Hepatic stellate cell (primary cell): ENCODE measurements at regions not wholly inside any gene's neighbourhood (a gene's known extent, or its start where the extent isn't known, plus 50 kb on each side); places are given as distances from the start of the nearest gene placed in this dataset.
"Not testable (repeated sequence)": the region's sequence is repeated elsewhere in the genome, so short reads cannot be mapped to it uniquely, and the experiment has no call there.

Experiments used
- DNase-seq: peaks from one replicate; pipeline ENCODE4 v3.0.0; 2011; ENCODE audit warnings: low spot score

DNA sequence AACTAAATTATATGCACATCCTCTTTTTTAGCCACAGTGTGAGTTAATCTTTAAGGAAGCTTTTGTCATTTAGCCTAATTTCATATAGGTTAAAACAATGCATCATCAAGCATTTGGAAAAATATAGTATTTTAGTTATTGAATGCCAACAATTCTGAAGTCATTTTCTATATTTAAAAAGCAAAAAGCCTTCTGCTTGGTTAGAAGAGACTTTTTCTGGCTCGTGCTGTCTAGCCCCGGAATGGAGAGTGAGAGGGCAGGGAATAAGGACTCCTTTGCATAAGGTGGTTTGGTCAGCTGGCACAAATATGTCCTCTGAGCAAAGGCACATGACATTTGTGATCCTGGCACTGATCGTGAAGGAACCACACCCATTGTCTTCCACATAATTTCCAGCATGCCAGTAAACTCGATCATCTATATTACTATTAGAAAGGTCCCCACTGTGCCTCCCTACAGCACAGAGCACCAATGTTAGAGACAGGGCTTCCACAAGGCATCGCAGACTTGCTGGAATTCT, 393.7 kb upstream of the INTU start:
- no peak for DNase-seq

DNA sequence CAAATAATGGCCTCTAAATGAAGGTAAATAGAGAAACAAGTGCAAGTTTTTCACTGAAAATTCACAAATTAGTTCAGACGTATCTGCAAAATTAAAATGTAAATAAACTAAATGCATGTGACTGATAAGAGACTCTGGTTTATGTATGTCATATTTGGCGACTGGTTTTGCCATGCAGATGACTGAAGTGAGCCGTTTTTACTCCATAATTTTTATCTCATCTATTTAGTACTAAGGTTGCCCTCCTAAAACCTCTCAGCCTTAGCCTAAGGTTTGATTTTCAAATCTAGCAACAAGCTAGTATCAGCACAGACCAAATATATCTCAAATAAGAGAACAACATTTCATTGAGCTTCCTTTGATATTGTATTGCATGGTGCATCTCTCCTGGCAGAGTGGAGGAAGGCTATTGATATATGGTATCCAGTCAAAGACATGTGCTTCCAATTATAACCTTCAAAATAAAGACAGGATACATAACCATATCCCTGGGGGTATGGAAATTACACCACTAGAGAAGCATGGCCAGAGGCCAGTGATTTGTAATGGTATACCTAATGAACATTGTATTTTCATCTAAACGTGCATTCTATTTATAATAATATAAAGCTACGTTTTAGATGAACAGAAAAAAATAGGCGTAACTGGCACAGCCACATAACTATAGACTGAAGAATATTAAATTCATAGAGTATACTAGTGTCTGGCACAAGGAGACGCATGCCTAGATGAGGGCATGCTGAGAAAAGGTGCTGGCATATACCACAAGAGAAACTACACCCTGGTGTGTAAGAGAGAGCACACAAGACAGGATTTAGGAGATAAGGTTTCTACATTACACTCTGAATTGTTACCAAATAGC, 392.6 kb upstream of the INTU start:
- no peak for DNase-seq

DNA sequence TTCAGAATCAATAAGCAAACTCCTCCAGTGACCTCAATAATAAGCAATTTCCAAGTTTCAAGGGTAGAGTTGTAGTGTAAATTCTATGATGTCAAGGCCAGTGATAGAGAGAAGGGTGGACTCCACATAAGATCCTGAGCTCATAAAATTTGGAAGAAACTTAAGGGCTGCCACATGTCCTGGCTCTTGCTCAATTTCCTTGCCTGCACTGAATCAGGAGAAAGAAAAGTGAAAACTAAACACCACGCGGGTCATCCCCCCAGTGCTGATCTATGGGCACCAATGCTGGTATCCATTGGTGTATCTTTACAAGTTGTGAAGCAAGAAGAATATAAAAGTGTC, 392.0 kb upstream of the INTU start:
- DNase-seq = no peak

DNA sequence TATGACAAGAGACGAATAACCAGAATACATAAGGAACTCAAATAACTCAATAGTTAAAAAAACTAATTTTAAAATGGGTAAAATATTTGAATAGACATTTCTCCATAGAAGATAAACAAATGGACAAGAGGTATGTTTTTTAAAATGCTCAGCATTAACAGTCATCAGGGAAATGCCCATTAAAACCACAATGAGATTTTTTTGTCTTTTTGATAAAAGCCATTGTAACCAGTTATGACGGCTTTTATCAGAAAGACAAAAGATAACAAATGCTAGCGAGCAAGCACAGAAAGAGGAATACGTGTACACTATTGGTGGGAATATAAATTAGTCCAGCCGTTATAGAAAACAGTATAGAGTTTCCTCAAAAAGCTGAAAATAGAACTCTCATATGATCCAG, 388.2 kb upstream of the INTU start:
- DNase-seq = no peak

DNA sequence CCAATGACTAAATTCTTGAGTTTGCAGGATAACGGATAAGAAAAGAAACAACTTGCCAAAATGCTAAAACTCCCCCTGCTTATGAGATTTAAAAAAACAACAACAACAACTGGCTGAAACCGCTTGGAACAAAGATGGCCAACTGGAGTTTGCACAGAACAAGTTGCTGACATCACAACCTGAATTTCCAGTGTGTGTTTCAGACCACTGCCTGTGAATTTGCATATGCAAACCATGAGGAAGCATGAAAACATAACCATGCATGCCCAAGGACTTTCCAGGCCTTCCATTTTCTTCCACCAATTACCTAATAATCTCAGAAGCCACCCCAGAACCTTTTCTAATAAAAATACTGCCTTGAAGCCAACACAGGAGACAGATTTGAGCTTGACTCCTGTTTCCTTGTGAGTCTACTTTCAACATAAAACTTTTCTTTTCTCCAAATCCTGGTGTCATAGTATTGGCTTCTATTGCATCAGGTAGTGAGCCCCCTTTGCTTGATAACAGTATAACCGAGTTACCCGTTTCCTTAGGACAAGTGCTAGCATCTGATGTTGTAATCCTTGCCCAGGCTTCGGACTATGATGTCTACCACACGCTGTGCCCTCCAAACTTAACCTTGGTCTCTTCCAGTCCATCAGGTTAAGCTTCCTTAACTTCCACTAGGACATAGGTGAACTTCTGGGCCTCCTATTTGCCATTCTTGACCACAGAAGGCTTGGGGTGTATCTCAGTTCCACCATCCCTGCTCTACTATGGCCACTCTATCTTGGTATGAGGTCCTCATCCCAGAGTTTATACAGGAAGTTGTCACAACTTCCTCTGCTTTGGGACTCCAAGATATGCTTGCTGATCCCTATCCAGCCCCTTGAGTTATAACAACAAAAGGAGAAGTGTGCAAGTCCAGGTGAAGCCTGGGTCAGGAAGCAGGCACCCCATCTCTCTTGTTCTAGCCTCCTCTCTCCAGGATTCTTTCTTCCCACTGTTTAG, 385.5 kb upstream of the INTU start:
- DNase-seq = no peak

DNA sequence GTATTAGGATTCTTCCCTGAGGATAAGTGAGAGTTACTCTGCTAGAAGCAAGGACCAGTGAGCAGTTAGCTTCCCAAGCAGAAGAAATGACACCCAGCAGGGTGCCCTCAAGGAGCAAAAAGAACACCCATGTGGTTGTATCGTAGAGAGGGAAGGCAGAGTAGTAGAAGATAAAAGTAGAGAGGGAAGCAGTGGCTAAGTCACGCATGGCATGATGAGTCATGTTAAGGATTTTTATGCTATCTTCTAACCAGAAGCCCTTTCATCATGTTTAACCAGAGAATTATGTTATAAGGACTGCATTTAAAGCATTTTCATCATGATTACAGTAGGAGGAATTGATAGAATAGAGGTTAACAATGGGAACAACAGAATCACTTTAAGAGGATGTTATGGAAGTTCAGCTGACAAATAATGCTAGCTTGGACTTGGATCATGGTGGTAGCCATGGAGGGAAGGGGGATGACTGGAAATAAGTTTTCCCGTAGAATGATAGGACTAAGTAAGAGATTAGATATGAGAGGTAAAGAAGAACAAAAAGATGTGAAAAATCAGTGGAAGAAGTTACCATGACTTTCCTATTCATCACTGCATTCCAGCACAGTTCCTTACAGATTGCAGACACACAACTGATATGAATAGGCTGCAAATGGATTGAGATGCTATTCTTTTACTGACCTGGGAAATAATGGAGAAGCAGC, 383.5 kb upstream of the INTU start:
- DNase-seq = no peak

DNA sequence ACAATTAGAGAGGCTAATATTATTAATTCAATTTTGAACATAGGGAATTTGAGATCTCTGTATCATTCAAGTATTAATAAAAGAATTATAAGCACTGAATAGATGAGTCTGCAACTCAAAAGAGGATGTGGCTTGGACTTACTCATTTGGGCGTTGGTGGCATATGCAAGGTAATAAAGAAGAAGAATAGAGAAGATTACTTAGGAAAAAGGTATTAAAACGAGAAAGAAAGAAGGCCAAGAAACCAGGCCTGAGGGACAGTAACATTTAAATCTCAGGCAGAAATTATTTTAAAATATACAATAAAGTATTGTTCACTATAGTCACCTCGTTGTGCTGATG, 383.0 kb upstream of the INTU start:
- DNase-seq = no peak

DNA sequence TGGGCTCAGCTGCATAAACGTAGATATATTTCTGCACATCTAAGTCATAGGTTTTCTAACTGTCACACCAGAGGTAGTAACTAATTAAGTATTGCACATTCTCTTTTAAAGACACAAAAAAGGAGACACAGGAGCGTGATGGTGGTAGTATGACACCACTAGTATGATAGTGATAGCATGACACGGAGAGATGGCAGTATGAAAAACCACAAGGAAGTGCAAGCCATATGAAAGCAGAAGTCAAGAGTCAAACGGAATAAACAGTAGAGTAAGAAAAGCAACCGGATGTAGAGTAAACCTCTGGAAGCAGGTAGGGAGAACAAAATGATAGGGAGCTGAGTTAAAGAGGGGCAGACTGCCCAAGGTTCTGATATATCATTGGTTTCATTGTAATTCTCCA, 382.2 kb upstream of the INTU start:
- DNase-seq = no peak

DNA sequence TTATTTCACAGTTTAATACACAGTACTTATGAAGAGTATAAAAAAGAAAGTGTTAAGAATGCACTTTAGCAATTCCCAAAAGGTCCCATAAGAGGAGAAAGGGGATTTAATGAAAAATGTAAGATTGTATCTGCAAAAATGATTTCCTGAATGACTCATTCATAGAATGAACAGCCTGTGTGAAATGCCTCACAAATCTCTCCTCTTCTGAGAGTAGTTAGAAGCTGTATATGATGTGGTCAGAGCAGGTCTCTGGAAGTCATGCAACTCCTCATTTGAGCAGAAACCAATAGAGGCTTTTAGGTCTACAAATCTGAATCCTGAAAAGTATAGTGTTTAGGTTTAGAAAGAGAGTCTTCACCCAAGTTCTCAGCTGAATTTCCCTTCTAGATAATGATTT, 381.3 kb upstream of the INTU start:
- no peak for DNase-seq

DNA sequence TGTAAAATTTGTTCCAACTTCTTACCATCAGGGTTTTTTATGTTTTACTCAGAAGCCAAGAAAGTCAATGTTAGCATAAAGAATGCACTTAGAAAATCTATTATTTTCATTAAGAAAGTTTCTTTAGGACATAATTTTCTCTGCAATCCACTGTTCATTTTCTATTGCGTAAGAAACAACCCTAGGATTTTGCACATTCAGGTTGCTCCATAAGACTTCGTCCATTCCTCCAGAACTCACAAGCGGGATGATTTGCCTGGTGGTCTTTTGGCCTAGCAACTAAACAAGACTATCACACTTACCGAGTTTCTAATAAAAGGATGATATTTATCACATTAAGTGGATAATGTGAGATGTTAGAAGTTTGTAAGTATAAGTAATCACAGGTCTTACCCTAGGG, 376.3 kb upstream of the INTU start:
- no peak for DNase-seq

DNA sequence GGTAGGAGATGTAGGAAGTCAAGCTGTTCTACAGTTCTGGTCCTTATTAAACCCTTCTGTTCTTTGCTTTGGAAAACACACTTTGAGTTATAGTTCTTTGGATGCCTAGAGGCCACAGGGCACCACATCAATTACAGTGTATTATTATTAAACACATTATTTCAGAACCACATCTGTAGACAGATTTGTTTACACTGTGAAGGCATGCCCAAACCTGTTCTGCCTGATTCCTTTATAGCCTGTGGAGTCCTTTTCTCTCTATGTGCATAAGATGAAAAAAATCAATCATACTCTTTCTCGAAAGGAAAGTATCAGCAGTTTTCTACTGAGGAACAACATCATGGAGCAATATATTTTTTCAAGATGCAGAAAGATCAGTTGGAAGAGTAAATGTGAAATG, 371.3 kb upstream of the INTU start:
- DNase-seq = no peak

DNA sequence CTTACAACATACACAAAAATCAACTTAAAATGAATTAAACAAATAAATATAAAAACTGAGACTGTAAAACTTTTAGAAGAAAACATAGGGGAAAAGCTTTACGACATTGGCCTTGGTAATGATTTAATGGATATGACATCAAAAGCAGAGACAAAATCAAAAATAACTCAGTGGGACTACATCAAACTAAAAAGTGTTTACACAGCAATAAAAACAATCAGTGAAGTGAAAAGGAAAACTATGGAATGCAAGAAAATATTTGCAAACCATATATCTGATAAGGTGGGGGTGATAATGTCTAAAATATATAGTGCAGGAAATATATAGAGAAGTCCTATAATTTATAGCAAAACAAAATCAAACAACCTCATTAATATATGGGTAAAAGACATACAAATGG, 364.4 kb upstream of the INTU start:
- DNase-seq = no peak

DNA sequence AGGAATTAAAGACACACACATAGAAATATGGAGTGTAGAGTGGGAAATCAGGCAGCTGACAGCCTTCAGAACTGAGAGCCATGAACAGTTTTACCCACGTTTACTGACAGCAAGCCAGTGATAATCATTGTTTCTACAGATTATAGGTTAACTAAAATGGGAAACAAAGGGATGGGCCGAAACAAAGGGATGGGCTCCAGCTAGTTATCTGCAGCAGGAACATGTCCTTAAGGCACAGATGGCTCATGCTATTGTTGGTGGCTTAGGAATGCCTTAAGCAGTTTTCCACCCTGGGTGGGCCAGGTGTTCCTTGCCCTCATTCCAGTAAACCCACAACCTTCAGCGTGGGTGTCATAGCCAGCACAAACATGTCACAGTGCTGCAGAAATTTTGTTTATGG, 355.7 kb upstream of the INTU start:
- DNase-seq = not testable (repeated sequence)

DNA sequence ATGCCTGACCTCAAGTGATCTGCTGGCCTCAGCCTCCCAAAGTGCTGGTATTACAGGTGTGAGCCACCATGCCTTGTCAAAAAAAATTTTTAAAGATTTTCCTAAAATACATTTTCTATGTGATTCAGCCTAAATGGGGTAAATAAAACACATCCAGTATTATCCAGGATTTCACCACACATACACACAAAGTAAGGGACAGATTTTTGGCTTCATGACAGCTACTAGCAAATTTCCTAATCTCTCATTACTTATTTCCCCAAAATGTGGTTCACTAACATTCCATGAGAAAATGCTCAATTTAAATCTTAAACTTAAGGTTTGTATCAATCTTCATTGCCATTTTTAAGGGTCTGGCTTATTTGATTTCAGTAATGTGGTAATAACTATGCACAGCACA, 348.5 kb upstream of the INTU start:
- DNase-seq = no peak

DNA sequence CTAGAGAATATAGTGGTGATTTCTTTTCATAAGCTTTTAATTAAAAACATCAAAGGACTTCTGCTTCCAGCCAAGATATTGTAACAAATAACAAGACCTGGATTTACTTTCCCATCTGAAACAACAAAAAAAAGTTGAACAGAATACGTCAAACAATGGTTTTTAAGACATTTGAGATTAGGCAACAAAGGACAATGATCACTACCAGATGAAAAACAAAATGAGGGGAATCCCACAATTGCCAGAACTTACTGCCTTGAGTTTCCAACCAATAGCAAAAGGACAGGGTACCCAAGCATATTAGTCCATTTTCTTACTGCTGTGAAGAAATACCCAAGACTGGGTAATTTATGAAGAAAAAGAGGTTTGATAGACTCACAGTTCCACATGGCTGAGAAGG, 341.4 kb upstream of the INTU start:
- no peak for DNase-seq

DNA sequence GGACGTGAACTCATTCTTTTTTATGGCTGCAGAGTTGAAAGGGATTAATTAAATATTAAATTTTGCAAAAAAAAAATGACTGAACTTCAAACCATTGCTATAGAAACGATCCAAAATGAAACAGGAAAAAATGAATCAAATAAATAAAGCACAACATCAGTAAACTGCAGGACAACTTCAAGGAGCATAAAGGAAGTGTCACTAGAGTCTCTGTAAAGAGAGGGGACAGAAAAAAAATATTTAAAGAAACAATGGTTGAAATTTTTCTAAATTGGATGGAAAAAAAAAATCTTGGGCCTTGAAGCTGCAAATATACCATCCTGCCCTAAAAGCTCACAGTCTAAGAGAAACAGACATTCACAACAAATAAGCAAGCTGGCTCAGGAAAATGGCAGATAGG, 339.3 kb upstream of the INTU start:
- DNase-seq = no peak

DNA sequence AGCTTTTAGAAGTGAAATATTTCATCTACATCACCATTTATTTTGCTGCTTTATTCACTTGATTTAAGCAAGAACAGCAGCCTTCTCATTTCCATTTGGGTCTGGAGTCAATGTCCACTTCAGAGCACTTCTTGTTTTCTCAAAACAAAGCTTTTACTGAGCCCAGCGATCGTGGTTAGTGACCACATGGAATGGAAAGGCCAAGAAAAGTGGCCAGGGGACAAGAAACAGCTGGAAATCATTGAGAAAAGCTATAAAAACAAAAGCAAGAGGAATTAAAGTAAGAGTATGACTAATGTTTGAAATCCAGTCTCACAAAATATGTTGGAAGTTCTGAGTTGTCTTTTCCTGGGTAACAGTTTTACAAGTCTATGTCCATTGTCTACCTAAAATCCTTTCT, 328.4 kb upstream of the INTU start:
- DNase-seq = no peak

DNA sequence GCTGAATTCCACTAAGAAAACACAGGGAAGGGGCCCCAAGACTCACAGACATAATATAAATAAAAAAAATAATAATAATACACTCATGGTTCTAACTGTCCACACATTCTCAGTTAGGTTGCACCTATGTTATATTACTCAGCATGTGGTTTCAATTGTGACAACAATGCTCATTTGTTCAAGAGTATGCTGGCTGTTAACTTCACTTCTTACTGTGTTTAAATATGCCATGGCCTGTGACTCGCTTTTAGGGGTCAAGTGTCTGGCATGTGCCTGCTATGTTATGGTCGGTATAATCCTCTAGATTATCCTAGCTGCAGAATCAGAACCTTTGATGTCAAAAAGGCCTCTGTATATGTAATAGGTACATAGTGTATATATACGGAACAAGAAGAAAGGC, 324.8 kb upstream of the INTU start:
- DNase-seq = no peak

DNA sequence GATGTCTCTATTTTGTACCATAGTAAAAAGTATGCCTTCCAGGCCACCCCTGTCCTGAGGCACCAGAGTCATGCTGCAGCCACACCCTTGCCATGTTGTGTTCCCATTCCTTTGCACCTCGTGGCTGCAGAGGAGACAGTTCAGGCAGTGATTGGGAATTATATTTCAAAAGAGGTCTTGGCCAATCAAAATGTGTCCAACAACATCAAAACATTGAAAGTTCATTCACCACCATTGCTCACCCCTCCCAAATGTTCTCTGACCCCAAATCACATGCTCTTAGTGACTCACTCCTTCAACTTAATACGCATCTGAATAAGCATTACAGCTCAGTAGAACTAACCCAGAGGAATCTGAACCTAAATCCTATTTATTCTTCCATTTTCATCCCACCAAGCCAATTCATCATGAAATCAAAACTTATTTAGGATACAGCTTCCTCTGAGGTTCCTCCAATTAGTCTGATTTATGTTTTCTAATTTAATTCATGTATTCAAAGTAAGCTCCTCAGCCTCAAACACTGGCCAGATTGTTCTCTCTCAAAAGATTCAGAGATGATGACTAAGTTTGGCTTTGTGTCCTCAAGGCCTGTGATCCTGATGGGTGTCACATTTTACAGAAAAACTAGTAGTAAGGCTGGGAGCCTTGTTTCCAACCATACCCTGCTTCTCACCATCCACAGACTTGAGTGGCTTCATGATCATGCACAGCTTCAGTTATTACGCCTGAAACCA, 323.2 kb upstream of the INTU start:
- no peak for DNase-seq

DNA sequence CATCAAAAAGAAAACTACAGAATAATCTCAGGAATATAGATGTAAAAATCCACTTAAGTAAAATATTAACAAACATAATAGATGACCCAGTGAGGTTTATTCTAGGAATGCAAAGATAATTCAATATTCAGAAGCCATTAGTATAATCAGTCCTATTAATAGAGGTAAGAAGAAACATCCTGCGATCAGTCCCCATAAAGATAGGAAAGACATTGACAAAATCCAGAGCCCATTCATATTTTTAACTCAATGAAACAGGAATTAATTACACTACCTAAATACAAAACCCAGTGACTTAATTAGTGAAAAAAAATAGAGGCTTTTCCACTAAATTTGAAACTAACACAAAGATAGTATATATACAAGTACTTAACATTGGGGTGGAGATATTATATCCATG, 321.4 kb upstream of the INTU start:
- no peak for DNase-seq

DNA sequence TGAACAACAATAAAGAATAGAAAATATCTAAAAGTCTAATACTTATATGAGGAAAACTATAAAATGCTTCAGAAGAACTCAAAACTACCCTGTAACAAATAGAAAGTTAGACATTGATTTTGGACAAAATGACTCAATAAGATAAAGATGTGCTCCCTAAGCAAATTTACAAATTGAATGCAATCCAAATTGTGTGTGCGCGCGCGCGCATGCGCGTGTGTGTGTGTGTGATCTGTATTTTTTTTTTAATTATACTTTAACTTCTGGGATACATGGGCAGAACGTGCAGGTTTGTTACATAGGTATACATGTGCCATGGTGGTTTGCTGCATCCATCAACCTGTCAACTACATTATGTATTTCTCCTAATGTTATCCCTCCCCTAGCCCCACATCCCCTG, 320.8 kb upstream of the INTU start:
- DNase-seq = no peak

DNA sequence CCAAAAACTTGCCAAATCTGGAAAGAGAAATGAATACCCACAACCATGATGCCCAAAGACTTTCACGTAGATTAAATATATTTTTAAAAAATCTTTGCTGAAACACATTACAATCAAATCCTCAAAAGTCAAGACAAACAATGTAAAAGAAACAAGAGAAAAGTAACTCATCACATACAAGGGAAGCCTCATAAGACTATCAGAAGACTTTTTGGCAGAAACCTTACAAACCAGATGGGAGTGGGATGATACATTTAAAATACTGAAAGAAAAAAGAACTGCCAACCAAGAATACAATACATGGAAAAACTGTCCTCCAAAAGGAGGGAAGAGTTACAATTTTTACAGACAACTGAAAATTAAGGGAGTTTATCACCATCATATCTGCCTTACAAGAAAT, 319.0 kb upstream of the INTU start:
- no peak for DNase-seq
